HG02973 (cell line): ENCODE measurements at regions not wholly inside any gene's neighbourhood (a gene's known extent, or its start where the extent isn't known, plus 50 kb on each side); places are given as distances from the start of the nearest gene placed in this dataset.
"Not testable (repeated sequence)": the region's sequence is repeated elsewhere in the genome, so short reads cannot be mapped to it uniquely, and the experiment has no call there.

Experiments used
- ATAC-seq: cut with Tn5 transposase; IDR thresholded peaks from one replicate; pipeline ENCODE4 v1.9.1; 2021; ENCODE audit warnings: moderate library complexity; ENCODE audit not compliant: unreplicated experiment

- no peak for ATAC-seq
Measured at GRCh38 chr3:74426571-74426970, 187.9 kb downstream of the CNTN3 start.

GRCh38 chr3:74423867-74424266 lies 190.6 kb downstream of the CNTN3 start:
- no peak for ATAC-seq

- no peak for ATAC-seq
Measured at GRCh38 chr3:74420538-74421124, 193.8 kb downstream of the CNTN3 start.

GRCh38 chr3:74415731-74416130 lies 198.7 kb downstream of the CNTN3 start:
- no peak for ATAC-seq

- ATAC-seq = no peak
Measured at GRCh38 chr3:74413547-74414241, 200.8 kb downstream of the CNTN3 start.

GRCh38 chr3:74410276-74410941 lies 204.1 kb downstream of the CNTN3 start:
- no peak for ATAC-seq

- ATAC-seq = no peak
Measured at GRCh38 chr3:74409066-74409465, 205.4 kb downstream of the CNTN3 start.

- no peak for ATAC-seq
Measured at GRCh38 chr3:74403307-74403706, 211.2 kb downstream of the CNTN3 start.

- ATAC-seq = no peak
Measured at GRCh38 chr3:74402821-74403220, 211.6 kb downstream of the CNTN3 start.

- no peak for ATAC-seq
Measured at GRCh38 chr3:74393426-74393825, 221.0 kb downstream of the CNTN3 start.

GRCh38 chr3:74390121-74390877 lies 224.2 kb downstream of the CNTN3 start:
- no peak for ATAC-seq

GRCh38 chr3:74387111-74387735 lies 227.2 kb downstream of the CNTN3 start:
- ATAC-seq = no peak

- ATAC-seq = no peak
Measured at GRCh38 chr3:74384159-74384558, 230.3 kb downstream of the CNTN3 start.

GRCh38 chr3:74377669-74378068 lies 236.8 kb downstream of the CNTN3 start:
- no peak for ATAC-seq

- not testable (repeated sequence) for ATAC-seq
Measured at GRCh38 chr3:74376323-74376722, 238.1 kb downstream of the CNTN3 start.

GRCh38 chr3:74375653-74376052 lies 238.8 kb downstream of the CNTN3 start:
- ATAC-seq = no peak

- no peak for ATAC-seq
Measured at GRCh38 chr3:74372743-74373142, 241.7 kb downstream of the CNTN3 start.

- no peak for ATAC-seq
Measured at GRCh38 chr3:74370342-74370741, 244.1 kb downstream of the CNTN3 start.

GRCh38 chr3:74366331-74366730 lies 248.1 kb downstream of the CNTN3 start:
- ATAC-seq = no peak

GRCh38 chr3:74363346-74363745 lies 251.1 kb downstream of the CNTN3 start:
- no peak for ATAC-seq

GRCh38 chr3:74360406-74360805 lies 254.1 kb downstream of the CNTN3 start:
- no peak for ATAC-seq
